Fibroblast of gingiva (primary cell): ENCODE measurements at regions not wholly inside any gene's neighbourhood (a gene's known extent, or its start where the extent isn't known, plus 50 kb on each side); places are given as distances from the start of the nearest gene placed in this dataset.

Experiments used
- DNase-seq: peaks from one replicate; pipeline ENCODE4 v3.0.0-alpha.2; 2011; ENCODE audit warnings: low read depth

- DNase-seq: no peak
Measured at GRCh38 chr3:180829409-180830405, 82.8 kb upstream of the FXR1 start.

DNA sequence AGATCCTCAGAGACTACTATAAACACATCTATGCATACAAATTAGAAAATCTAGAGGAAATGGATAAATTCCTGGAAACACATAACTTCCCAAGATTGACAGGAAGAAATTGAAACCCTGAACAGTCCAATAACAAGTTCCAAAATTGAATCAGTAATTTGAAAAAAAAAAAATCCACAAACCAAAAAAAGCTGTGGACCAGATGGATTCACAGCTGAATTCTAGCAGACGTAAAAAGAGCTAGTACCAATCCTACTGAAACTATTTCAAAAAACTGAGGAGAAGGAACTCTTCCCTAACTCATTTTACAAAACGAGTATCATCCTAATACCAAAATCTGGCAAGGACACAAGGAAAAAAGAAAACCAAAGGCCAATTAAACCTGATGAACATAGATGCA lies 77.0 kb upstream of the FXR1 start:
- no peak for DNase-seq

DNA sequence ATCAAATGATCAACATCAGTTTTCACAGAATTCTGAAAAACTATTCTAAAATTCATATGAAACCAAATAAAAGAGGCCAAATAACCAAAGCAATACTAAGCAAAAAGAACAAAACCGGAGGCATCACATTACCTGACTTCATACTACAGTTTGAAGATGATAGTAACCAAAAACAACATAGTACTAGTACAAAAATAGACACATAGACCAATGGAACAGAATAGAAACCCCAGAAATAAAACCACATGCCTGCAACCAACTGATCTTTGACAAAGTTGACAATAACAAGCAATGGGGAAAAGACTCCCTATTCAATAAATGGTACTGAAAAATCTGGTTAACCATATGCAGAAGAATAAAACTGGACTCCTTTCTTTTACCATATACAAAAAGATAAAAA lies 75.7 kb upstream of the FXR1 start:
- DNase-seq: no peak

DNA sequence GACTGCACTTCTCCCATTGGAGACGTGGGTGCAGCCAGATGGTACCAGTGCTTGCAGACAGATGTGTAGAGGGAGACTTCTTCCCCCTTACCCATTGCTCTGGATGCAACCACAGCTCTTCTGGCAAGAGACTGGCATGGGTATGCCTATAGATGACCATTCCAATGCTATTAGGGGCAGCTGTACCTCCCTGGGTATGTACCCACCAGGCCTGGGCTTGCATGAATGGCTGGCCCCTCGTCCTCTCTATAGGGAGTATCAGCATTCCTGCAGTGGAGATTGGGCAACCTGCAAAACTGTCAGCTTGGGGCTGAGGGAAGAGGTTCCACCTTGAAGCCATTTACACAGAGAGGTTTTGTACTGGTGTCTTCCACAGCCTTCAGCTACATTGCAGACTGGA lies 57.6 kb upstream of the FXR1 start:
- DNase-seq: no peak

GRCh38 chr3:180855364-180855763 lies 57.1 kb upstream of the FXR1 start:
- no peak for DNase-seq

DNA sequence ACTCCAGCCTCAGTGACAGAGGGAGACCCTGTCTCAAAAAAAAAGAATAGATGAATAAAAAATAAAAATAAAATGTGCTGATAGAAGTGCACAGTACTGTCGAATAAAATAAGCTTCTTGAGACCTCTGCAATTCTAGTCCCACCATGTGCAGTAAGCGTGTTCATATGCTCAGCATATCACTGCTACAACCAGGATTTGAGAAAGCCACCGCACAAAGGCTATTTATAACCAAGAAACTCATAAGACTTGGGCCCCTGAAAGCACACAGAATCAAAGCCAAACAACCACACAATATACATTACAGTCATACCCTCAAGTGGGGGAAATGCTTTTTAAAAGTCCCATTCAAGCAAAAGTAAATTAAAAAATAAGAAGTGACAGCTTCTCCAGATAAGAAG lies 56.5 kb upstream of the FXR1 start:
- DNase-seq: no peak

- no peak for DNase-seq
Measured at GRCh38 chr3:180860180-180860858, 52.2 kb upstream of the FXR1 start.
